Fibroblast of lung (primary cell): ENCODE measurements at regions not wholly inside any gene's neighbourhood (a gene's known extent, or its start where the extent isn't known, plus 50 kb on each side); places are given as distances from the start of the nearest gene placed in this dataset.

Experiments used
- DNase-seq, 2 donors: peaks; one replicate each; pipeline versions ENCODE4 v3.0.0 to v3.0.0-alpha.2; 2010; ENCODE audit warnings: low read depth in 2 of 2
- H2AFZ ChIP-seq: 2 replicates; pipeline ENCODE4 v1.5.1; 2012; ENCODE audit warnings: low read length, control low read depth, inconsistent platforms
- H3K27ac ChIP-seq: 2 replicates; pipeline ENCODE4 v1.5.1; 2011; ENCODE audit warnings: low read length, control low read depth; ENCODE audit not compliant: insufficient read depth
- H3K27me3 ChIP-seq: 2 replicates; pipeline ENCODE4 v1.5.1; 2011; ENCODE audit warnings: mild to moderate bottlenecking, low read length; ENCODE audit not compliant: control insufficient read depth, insufficient read depth
- H3K36me3 ChIP-seq: 2 replicates; pipeline ENCODE4 v1.5.1; 2011; ENCODE audit warnings: low read length; ENCODE audit not compliant: control insufficient read depth, insufficient read depth
- H3K4me1 ChIP-seq: 2 replicates; pipeline ENCODE4 v1.5.1; 2011; ENCODE audit warnings: low read length; ENCODE audit not compliant: control insufficient read depth, insufficient read depth; ENCODE audit errors: extremely low read depth
- H3K4me2 ChIP-seq: 2 replicates; pipeline ENCODE4 v1.5.1; 2011; ENCODE audit warnings: low read length, control low read depth; ENCODE audit not compliant: insufficient read depth; ENCODE audit errors: extremely low read depth
- H3K4me3 ChIP-seq, 4 experiments: fragments of 200-600 bp in 1 of 4; sonication (generic) in 1 of 4; replicated peaks in 1 of 4; 2 replicates each; pipeline ENCODE4 v1.5.1; 2011 to 2016; ENCODE audit warnings: low read length in 4 of 4, low read depth in 3 of 4, mild to moderate bottlenecking in 3 of 4, control low read depth in 2 of 4, inconsistent platforms in 1 of 4, mixed read lengths in 1 of 4; ENCODE audit not compliant: insufficient read depth in 1 of 4; ENCODE audit errors: control extremely low read depth in 1 of 4
- H3K79me2 ChIP-seq: 2 replicates; pipeline ENCODE4 v1.5.1; 2012; ENCODE audit warnings: mild to moderate bottlenecking, low read length, inconsistent platforms; ENCODE audit not compliant: control insufficient read depth, insufficient read depth
- H3K9ac ChIP-seq: 2 replicates; pipeline ENCODE4 v1.5.1; 2011; ENCODE audit warnings: mild to moderate bottlenecking, low read length, control low read depth; ENCODE audit not compliant: insufficient read depth
- H3K9me3 ChIP-seq: 2 replicates; pipeline ENCODE4 v1.5.1; 2012; ENCODE audit warnings: low read depth, low read length; ENCODE audit not compliant: control insufficient read depth, insufficient read depth
- H4K20me1 ChIP-seq: 2 replicates; pipeline ENCODE4 v1.5.1; 2011; ENCODE audit warnings: low read length; ENCODE audit not compliant: control insufficient read depth, insufficient read depth; ENCODE audit errors: extremely low read depth
- CTCF ChIP-seq, 2 donors: IDR thresholded peaks in 1 of 2; conservative IDR thresholded peaks in 1 of 2; 1 replicate in 1 of 2; 2 replicates in 1 of 2; pipeline ENCODE4 v1.5.1; 2011 to 2012; ENCODE audit warnings: low read length in 2 of 2, control low read depth in 1 of 2, inconsistent platforms in 1 of 2, low read depth in 1 of 2, mild to moderate bottlenecking in 1 of 2
- EZH2 ChIP-seq: IDR thresholded peaks from 2 replicates; pipeline ENCODE4 v1.5.1; 2012; ENCODE audit warnings: low read length, control low read depth, mild to moderate bottlenecking; ENCODE audit errors: missing control alignments

GRCh38 chr6:97842521-97842920 lies 559.5 kb upstream of the MMS22L start:
- Histone ChIP-seq H3K79me2 (no peaks in the 10 kb centered on the region), H3K9ac (no peak overlapping the region), H3K27ac (no peak overlapping the region), H3K27me3 (no peaks in the 10 kb centered on the region), H3K36me3 (no peaks in the 10 kb centered on the region), H3K4me3 (no peak overlapping the region), H3K4me2 (no peak overlapping the region), H3K4me1 (no peaks in the 10 kb centered on the region), H3K9me3 (no peaks in the 10 kb centered on the region), H4K20me1 (no peaks in the 10 kb centered on the region), H2AFZ (no peak overlapping the region)
- TF ChIP-seq CTCF (conservative IDR thresholded peaks at IDR 0.05 in 1 of 2, IDR thresholded peaks at IDR 0.05 in 1 of 2; ENCODE audit: low read depth in 1 of 2, low read length in 2 of 2) (no peak), EZH2 (no peak)
- DNase-seq, result no peak

DNA sequence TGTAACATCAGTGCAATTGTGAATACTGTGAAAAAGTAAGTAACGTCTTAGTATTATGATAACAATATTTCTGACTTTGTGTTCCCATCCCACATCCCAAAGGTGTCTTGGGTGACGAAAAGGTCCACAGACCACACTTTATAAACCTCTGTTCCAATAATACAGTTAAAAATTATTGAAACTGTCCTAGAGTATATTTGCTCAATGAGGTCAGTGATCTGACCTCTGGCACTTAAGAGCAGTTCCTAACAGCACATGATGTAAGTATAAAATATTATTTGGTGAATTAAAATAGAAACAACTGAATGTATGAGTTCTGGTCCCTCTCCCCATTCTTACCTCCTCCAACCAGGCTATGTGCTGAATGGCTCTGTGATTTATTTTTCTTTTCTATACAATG lies 566.4 kb upstream of the MMS22L start:
- Histone ChIP-seq H3K27ac (no peak overlapping the region), H3K79me2 (no peaks in the 10 kb centered on the region), H2AFZ (no peak overlapping the region), H3K9ac (no peak overlapping the region), H3K4me2 (no peak overlapping the region), H3K36me3 (no peaks in the 10 kb centered on the region), H3K4me1 (no peaks in the 10 kb centered on the region), H4K20me1 (no peaks in the 10 kb centered on the region), H3K4me3 (no peak overlapping the region), H3K9me3 (no peaks in the 10 kb centered on the region), H3K27me3 (no peaks in the 10 kb centered on the region)
- no peak for TF ChIP-seq CTCF (conservative IDR thresholded peaks at IDR 0.05 in 1 of 2, IDR thresholded peaks at IDR 0.05 in 1 of 2; ENCODE audit: low read depth in 1 of 2, low read length in 2 of 2)
- DNase-seq, result no peak

DNA sequence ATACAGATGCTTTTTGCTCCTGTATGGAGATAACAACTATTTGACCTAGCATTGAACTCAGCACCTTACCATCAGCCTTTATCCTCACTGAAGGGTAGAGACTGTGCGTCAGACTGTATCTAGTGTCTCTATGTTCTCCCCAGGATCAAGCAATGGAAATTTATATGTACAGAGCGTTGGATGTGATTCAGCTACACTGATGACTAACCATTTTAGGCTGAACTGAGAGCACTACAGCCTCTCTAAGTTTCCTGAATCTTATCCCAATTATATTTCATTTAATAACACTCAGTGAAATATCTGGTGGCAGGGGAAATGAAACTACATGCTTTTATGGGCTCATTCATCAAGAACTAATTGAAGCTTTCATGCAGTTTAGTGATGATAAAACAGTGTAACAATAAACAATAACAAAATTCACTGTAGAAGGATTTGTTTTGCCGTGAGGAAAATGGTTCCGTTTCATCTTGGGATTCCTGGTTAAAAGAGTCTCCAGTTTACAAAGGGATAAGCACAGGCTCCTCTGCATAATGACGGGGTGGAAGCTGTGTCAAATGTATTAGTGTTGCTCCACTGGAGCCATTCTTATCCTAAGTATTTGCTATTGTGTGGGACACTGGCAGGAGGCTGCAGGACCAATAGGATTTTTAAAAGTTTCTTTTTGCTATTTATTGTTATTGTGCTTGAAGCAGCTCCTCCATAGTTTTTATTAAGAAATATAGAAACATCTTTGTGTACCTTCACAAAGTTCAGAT lies 567.6 kb upstream of the MMS22L start:
- H3K27me3 ChIP-seq, result no peaks in the 10 kb centered on the region
- TF ChIP-seq EZH2 (no peak), CTCF (conservative IDR thresholded peaks at IDR 0.05 in 1 of 2, IDR thresholded peaks at IDR 0.05 in 1 of 2; ENCODE audit: low read depth in 1 of 2, low read length in 2 of 2) (no peak)
- no peaks in the 10 kb centered on the region for H3K36me3 ChIP-seq
- peak; percentile 1 to 83 for DNase-seq
- H3K9me3 ChIP-seq, result no peaks in the 10 kb centered on the region
- H3K9ac ChIP-seq, result no peak overlapping the region
- H2AFZ ChIP-seq, result no peak overlapping the region
- no peak overlapping the region for H3K4me2 ChIP-seq
- no peaks in the 10 kb centered on the region for H4K20me1 ChIP-seq
- H3K27ac ChIP-seq, result no peak overlapping the region
- H3K79me2 ChIP-seq, result no peaks in the 10 kb centered on the region
- no peak overlapping the region for H3K4me3 ChIP-seq
- no peaks in the 10 kb centered on the region for H3K4me1 ChIP-seq
